Caco-2 (cell line): ENCODE measurements at regions not wholly inside any gene's neighbourhood (a gene's known extent, or its start where the extent isn't known, plus 50 kb on each side); places are given as distances from the start of the nearest gene placed in this dataset.

ENCODE experiments used
- BruUV-seq: library from RNA; stranded (reverse); fragments of 400-500 nt; replicated peaks from 2 replicates; lab custom pipeline; 2021; lab: Mats Ljungman, UMichigan
- CTCF ChIA-PET: fragments of 300-600 bp; sonication (Branson Sonifier 250); formaldehyde crosslinking; loops from one replicate; lab custom pipeline; 2022; ENCODE audit warnings: antibody characterized with exemption; lab: Charles Lee
- POLR2A ChIA-PET: fragments of 300-600 bp; sonication (Branson Sonifier 250); formaldehyde crosslinking; loops from one replicate; lab custom pipeline; 2022; ENCODE audit warnings: antibody characterized with exemption; lab: Charles Lee
- DNase-seq, 2 experiments: peaks; one replicate each; pipeline versions ENCODE4 v3.0.0 to v3.0.0-alpha.2; 2020 to 2022
- H3K27me3 ChIP-seq: replicated peaks from 2 replicates; pipeline ENCODE4 v1.6.0; 2011; ENCODE audit warnings: low read length; ENCODE audit not compliant: control insufficient read depth, insufficient read depth
- H3K36me3 ChIP-seq: 2 replicates; pipeline ENCODE4 v1.5.1; 2011; ENCODE audit warnings: low read length; ENCODE audit not compliant: control insufficient read depth, insufficient read depth
- H3K4me1 ChIP-seq: fragments of 250-450 bp; sonication (Bioruptor Pico); 2 replicates; pipeline ENCODE4 v1.5.1; 2020; ENCODE audit warnings: mild to moderate bottlenecking
- H3K4me3 ChIP-seq: 2 replicates; pipeline ENCODE4 v1.5.1; 2011; ENCODE audit warnings: low read depth, mild to moderate bottlenecking, control low read depth, low read length
- H3K9me3 ChIP-seq: fragments of 250-450 bp; sonication (Bioruptor Pico); 2 replicates; pipeline ENCODE4 v1.5.1; 2020; ENCODE audit warnings: mild to moderate bottlenecking, moderate library complexity
- H3K27ac Mint-ChIP-seq: one replicate; pipeline ENCODE4 v1.8.0; 2022; ENCODE audit warnings: mixed read lengths; ENCODE audit not compliant: unreplicated experiment
- H3K27me3 Mint-ChIP-seq: one replicate; pipeline ENCODE4 v1.8.0; 2022; ENCODE audit warnings: mixed read lengths; ENCODE audit not compliant: insufficient read depth, unreplicated experiment
- H3K36me3 Mint-ChIP-seq: one replicate; pipeline ENCODE4 v1.8.0; 2022; ENCODE audit warnings: mild to moderate bottlenecking, mixed read lengths; ENCODE audit not compliant: insufficient read depth, unreplicated experiment
- H3K4me1 Mint-ChIP-seq: one replicate; pipeline ENCODE4 v1.8.0; 2022; ENCODE audit warnings: low read depth, mixed read lengths; ENCODE audit not compliant: unreplicated experiment
- H3K4me3 Mint-ChIP-seq: one replicate; pipeline ENCODE4 v1.8.0; 2022; ENCODE audit warnings: mild to moderate bottlenecking, moderate library complexity, mixed read lengths; ENCODE audit not compliant: unreplicated experiment
- H3K9me3 Mint-ChIP-seq: one replicate; pipeline ENCODE4 v1.8.0; 2022; ENCODE audit warnings: mixed read lengths; ENCODE audit not compliant: unreplicated experiment
- CTCF ChIP-seq, 2 experiments: fragments of 200-600 bp in 1 of 2; IDR thresholded peaks; 1 replicate in 1 of 2; 2 replicates in 1 of 2; pipeline versions ENCODE4 v1.5.1 to v1.8.0; 2011 to 2022; ENCODE audit warnings: antibody characterized with exemption in 1 of 2, control low read depth in 1 of 2, inconsistent platforms in 1 of 2, low read depth in 1 of 2, low read length in 1 of 2, mild to moderate bottlenecking in 1 of 2, moderate library complexity in 1 of 2; ENCODE audit not compliant: insufficient read depth in 1 of 2, severe bottlenecking in 1 of 2, unreplicated experiment in 1 of 2
- intact Hi-C: fragments of 100-400 bp; cut with micrococcal nuclease; formaldehyde crosslinking; loops from one replicate; pipeline ENCODE4 v1.10.0; 2022; ENCODE audit not compliant: unreplicated experiment

- TF ChIP-seq CTCF (IDR thresholded peaks at IDR 0.05; ENCODE audit: insufficient read depth in 1 of 2, low read depth in 1 of 2, low read length in 1 of 2, severe bottlenecking in 1 of 2, unreplicated experiment in 1 of 2) = no peak
- ChIA-PET POLR2A (no interaction called here), CTCF (no interaction called here)
- no peak overlapping the region for H3K4me3 Mint-ChIP-seq
- DNase-seq = no peak
- H3K27ac Mint-ChIP-seq = no peak overlapping the region
- no peaks in the 10 kb centered on the region for H3K36me3 Mint-ChIP-seq
- no TSS peak for BruUV-seq
- Histone ChIP-seq H3K9me3 (no peaks in the 10 kb centered on the region), H3K4me3 (no peak overlapping the region), H3K36me3 (no peaks in the 10 kb centered on the region), H3K27me3 (no peaks in the 10 kb centered on the region), H3K4me1 (no peaks in the 10 kb centered on the region)
- no peaks in the 10 kb centered on the region for H3K9me3 Mint-ChIP-seq
- H3K27me3 Mint-ChIP-seq = peaks cover 2% of the 10 kb centered on the region
- no peaks in the 10 kb centered on the region for H3K4me1 Mint-ChIP-seq
- intact Hi-C loops = no loop called here
These were observed 1158.6 kb downstream of the CDH12 start for GRCh38 chr5:21694567-21694966.

- no peak overlapping the region for H3K27ac Mint-ChIP-seq
- POLR2A ChIA-PET = no interaction called here
- H3K27me3 Mint-ChIP-seq = no peaks in the 10 kb centered on the region
- Histone ChIP-seq H3K9me3 (no peaks in the 10 kb centered on the region), H3K4me3 (no peak overlapping the region), H3K36me3 (no peaks in the 10 kb centered on the region), H3K4me1 (no peaks in the 10 kb centered on the region), H3K27me3 (no peaks in the 10 kb centered on the region)
- no peaks in the 10 kb centered on the region for H3K36me3 Mint-ChIP-seq
- no peak overlapping the region for H3K4me3 Mint-ChIP-seq
- no peaks in the 10 kb centered on the region for H3K9me3 Mint-ChIP-seq
- CTCF ChIA-PET = no interaction called here
- no peak for TF ChIP-seq CTCF (IDR thresholded peaks at IDR 0.05; ENCODE audit: insufficient read depth in 1 of 2, low read depth in 1 of 2, low read length in 1 of 2, severe bottlenecking in 1 of 2, unreplicated experiment in 1 of 2)
- no peak for DNase-seq
- no TSS peak for BruUV-seq
- H3K4me1 Mint-ChIP-seq = no peaks in the 10 kb centered on the region
- intact Hi-C loops = no loop called here
These were observed 1159.6 kb downstream of the CDH12 start for GRCh38 chr5:21693591-21693990.

GRCh38 chr5:21689587-21689986, 1163.6 kb downstream of the CDH12 start:
- H3K4me3 ChIP-seq = no peak overlapping the region
- DNase-seq = no peak
- no peaks in the 10 kb centered on the region for H3K36me3 Mint-ChIP-seq
- ChIA-PET POLR2A (no interaction called here), CTCF (no interaction called here)
- H3K27me3 ChIP-seq = no peaks in the 10 kb centered on the region
- intact Hi-C loops = no loop called here
- no peak for TF ChIP-seq CTCF (IDR thresholded peaks at IDR 0.05; ENCODE audit: insufficient read depth in 1 of 2, low read depth in 1 of 2, low read length in 1 of 2, severe bottlenecking in 1 of 2, unreplicated experiment in 1 of 2)
- no peak overlapping the region for H3K27ac Mint-ChIP-seq
- peaks cover 5% of the 10 kb centered on the region for H3K4me1 ChIP-seq
- H3K27me3 Mint-ChIP-seq = no peaks in the 10 kb centered on the region
- H3K4me3 Mint-ChIP-seq = no peak overlapping the region
- no peaks in the 10 kb centered on the region for H3K36me3 ChIP-seq
- no peaks in the 10 kb centered on the region for H3K4me1 Mint-ChIP-seq
- no peaks in the 10 kb centered on the region for H3K9me3 Mint-ChIP-seq
- H3K9me3 ChIP-seq = no peaks in the 10 kb centered on the region
- no TSS peak for BruUV-seq
